GM13977 (cell line): ENCODE measurements at regions not wholly inside any gene's neighbourhood (a gene's known extent, or its start where the extent isn't known, plus 50 kb on each side); places are given as distances from the start of the nearest gene placed in this dataset.

Experiments
- DNase-seq: peaks from one replicate; pipeline ENCODE4 v3.0.0; 2012; ENCODE audit warnings: low spot score
- CTCF ChIP-seq: IDR thresholded peaks from 2 replicates; pipeline ENCODE4 v1.5.1; 2012; ENCODE audit warnings: mild to moderate bottlenecking, control low read depth; ENCODE audit not compliant: insufficient read depth; ENCODE audit errors: extremely low read depth, missing control alignments
- in situ Hi-C: fragments of 300-500 bp; cut with MboI; formaldehyde crosslinking; loops from one replicate; pipeline ENCODE4 v1.12.0; 2022; ENCODE audit warnings: low sequenced_read_pairs, low pct_unique_long_range_greater_than_20kb, mixed read lengths, inconsistent platforms; ENCODE audit not compliant: unreplicated experiment

DNA sequence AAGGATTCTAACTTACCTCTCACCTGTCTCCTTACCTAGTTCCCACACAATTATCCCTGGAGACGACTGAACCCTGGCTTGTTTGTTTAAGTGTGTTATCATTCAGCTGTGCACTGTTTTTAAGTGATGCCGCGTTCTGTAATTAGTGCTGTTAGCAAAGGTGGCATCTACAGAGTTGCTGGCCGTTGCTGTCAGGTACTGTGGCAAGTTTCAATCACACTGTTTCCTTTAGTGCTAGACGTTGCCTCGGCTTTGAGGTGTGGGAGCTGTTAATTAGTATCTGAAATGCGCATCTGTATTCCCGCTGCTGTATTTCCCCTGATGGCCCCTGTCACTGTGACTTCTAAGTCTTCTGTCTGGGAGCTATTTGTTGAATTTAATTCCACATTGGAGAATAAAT is 193.8 kb upstream of the GAS1 start:
- no peak for TF ChIP-seq CTCF
- in situ Hi-C loops, result no loop called here
- DNase-seq, result no peak

DNA sequence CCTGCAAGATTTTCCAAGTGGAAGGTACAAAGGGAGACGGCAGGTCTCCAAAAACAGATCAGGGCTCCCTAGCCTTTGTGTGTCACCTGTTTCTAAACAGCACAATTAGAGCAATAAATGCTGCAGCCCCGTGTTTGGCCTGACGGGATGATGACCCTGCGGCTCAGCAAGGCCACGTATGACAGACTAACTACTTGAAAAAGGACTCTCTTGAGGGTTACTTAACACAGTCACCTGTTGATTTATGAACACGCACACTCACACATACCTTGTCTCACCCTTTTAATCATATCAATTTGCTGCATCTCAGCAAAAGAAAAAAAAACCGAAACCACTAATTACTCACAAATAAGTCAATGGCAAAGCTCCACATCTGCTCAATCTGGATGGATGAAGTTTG is 199.6 kb upstream of the GAS1 start:
- in situ Hi-C loops, result no loop called here
- TF ChIP-seq CTCF, result no peak
- no peak for DNase-seq

DNA sequence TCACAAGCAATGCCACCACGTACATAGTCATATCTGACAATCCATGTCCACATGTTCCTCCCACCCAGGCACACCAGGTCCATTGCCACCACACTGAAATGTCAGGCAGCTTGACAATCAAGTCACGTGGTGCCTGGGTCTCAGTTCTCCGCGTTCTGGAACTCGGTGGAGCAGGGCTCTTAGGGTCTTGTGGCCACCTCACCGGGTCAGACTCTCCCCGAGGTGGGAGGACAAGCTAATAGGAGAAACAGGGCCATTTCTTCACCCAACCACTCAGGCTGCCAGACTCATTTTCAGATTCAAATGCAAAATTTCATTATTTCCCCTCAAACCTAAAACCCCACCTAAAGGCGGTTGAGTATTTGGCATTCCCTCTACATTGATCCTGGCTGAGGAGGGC is 200.5 kb upstream of the GAS1 start:
- no peak for DNase-seq
- in situ Hi-C loops, result no loop called here
- no peak for TF ChIP-seq CTCF

DNA sequence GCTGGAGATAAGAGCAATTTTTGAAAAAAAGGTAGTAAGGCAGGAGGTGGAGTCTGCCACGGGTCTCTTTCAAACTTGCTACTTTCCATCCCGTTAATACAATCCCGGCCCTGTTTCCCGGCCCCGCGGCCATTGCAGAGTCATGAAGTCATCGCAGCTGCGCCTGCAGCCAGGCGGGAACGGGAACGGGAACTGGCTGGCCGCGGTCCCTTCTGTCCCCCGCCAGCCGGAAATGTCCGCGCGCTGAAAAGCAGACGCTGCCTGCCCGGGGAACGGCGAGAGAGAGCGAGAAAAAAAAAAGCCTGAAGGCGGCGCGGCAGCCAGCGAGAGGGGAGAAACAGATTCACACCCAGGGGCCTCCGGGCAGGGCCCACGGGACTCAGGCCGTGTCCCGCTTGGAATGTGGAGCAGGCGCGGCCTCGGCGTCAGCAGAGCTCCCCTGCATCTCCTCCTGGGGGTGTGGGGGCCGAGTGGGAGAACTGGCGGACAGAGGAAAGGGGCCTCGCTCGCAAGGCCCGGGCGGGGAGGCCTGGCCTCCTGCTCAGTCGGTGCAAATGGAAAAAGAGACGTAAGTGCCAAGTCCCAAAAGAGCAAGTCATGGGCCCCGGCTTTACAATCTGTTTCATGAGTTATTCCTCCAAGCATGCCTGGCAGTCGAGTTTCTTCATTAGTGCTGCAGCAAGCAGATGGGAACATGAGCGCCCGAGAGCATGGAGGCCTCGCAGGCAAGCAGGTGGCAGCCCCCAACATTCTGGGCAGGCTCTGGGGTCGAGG is 201.2 kb upstream of the GAS1 start:
- in situ Hi-C loops, result no loop called here
- DNase-seq, result no peak
- no peak for TF ChIP-seq CTCF

DNA sequence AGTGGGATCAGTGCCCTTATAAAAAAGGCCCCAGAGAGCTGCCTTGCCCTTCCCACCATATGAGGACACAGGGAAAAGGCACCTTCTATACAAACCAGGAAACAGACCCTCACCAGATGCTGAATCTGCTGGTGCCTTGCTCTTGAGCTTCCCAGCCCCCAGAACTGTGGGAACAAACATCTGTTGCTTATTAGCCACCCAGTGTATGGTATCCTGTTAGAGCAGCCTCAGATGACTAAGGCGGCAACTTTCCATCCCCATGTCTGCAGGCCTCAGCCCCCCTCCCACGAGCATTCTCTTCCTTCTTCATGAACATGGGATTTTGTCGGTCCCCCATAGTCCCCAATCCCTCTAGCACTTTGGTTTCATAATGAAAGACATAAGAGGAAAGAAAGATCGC is 202.5 kb upstream of the GAS1 start:
- in situ Hi-C loops, result no loop called here
- no peak for TF ChIP-seq CTCF
- DNase-seq, result no peak

DNA sequence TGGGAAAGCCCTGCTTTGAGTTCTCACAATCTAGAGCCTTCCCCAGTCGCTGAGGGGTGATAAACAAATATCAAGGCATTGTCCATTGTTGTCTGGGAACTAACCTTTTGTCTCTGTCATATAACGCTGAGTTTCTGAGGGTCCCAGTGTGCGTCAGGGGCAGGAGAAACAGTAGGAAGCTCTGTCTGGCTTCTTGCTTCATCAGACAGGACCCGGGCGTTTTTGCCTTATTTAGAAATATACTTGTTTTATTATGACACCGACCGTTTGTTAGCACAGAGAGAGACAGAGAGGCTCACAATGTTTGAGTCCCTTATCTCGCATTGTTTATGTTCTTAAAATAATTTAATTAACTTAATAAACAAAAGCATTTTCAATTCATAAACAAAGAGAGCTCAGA is 204.9 kb upstream of the GAS1 start:
- in situ Hi-C loops, result no loop called here
- no peak for TF ChIP-seq CTCF
- no peak for DNase-seq
